ENCODE measurements at regions not wholly inside any gene's neighbourhood (a gene's known extent, or its start where the extent isn't known, plus 50 kb on each side); places are given as distances from the start of the nearest gene placed in this dataset.

DNA sequence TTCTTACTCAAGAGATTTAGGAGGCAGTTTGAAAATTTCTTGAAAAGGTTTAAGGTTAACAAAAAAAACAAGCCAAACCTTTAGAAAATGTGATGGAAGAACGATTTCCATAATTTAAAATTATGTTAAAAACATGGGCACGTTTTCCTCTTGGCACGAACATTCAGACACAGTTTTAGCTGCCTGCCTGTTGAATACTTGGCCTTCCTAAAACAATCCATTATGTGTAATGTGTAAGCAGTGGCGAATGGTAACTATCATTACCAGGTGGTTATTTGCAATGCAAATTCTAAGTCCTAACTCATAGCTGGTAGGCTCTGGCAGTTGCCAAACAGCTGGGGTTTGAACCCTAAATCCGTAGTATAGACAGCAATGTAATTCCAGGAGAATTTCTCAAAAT lies 1425.7 kb upstream of the SLC10A2 start:
- H3K36me3 ChIP-seq (ENCODE audit: insufficient read depth, insufficient read length, low read length), result no peaks in the 10 kb centered on the region
- no peaks in the 10 kb centered on the region for H3K9me3 ChIP-seq (ENCODE audit: insufficient read depth, low read length)
- H3K4me1 ChIP-seq (ENCODE audit: insufficient read depth, insufficient read length), result no peaks in the 10 kb centered on the region
- no peaks in the 10 kb centered on the region for H3K27me3 ChIP-seq (ENCODE audit: insufficient read depth, insufficient read length)
- H3K9ac ChIP-seq (ENCODE audit: insufficient read length, low read depth), result no peak overlapping the region
- no peak for TF ChIP-seq ZNF274 (IDR thresholded peaks at IDR 0.05; ENCODE audit: low read depth, low read length)
- TF ChIP-seq YY1 (IDR thresholded peaks at IDR 0.05; ENCODE audit: insufficient read depth, insufficient read length), result no peak
- TF ChIP-seq SUZ12 (IDR thresholded peaks at IDR 0.05; ENCODE audit: extremely low read depth, insufficient read depth, insufficient read length), result no peak
- no peak for DNase-seq (ENCODE audit: low read depth, low spot score)
- no peak overlapping the region for H3K4me3 ChIP-seq (ENCODE audit: insufficient read length, low read depth)

GRCh38 chr13:104487006-104487405 lies 1420.8 kb upstream of the SLC10A2 start:
- Histone ChIP-seq H3K9me3 (ENCODE audit: insufficient read depth, low read length) (no peaks in the 10 kb centered on the region), H3K4me3 (ENCODE audit: insufficient read length, low read depth) (no peak overlapping the region), H3K36me3 (ENCODE audit: insufficient read depth, insufficient read length, low read length) (no peaks in the 10 kb centered on the region), H3K27me3 (ENCODE audit: insufficient read depth, insufficient read length) (no peaks in the 10 kb centered on the region), H3K9ac (ENCODE audit: insufficient read length, low read depth) (no peak overlapping the region), H3K4me1 (ENCODE audit: insufficient read depth, insufficient read length) (no peaks in the 10 kb centered on the region)
- DNase-seq (ENCODE audit: low read depth, low spot score), result no peak
- TF ChIP-seq YY1 (IDR thresholded peaks at IDR 0.05; ENCODE audit: insufficient read depth, insufficient read length) (no peak), ZNF274 (IDR thresholded peaks at IDR 0.05; ENCODE audit: low read depth, low read length) (no peak), SUZ12 (IDR thresholded peaks at IDR 0.05; ENCODE audit: extremely low read depth, insufficient read depth, insufficient read length) (no peak)

DNA sequence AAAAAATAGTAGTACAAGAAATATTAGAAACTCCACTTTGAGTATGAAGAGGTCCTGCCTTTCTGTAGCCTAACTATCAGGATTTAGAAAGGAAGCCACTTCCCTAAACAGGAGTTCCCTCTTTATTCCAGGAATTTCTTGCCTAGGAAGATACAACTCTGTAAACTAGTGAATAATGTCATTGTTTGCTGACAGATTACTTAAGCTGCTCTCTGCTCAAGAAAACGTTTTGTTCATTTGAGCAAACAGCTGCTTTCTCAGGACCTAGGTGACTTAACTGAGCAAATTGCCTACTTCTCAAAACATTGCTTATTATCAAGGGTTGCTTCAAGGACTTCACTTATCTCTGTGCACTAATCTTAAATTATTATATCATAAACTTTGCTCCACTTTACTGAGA lies 1419.4 kb upstream of the SLC10A2 start:
- DNase-seq (ENCODE audit: low read depth, low spot score), result no peak
- TF ChIP-seq SUZ12 (IDR thresholded peaks at IDR 0.05; ENCODE audit: extremely low read depth, insufficient read depth, insufficient read length) (no peak), ZNF274 (IDR thresholded peaks at IDR 0.05; ENCODE audit: low read depth, low read length) (no peak), YY1 (IDR thresholded peaks at IDR 0.05; ENCODE audit: insufficient read depth, insufficient read length) (no peak)
- Histone ChIP-seq H3K36me3 (ENCODE audit: insufficient read depth, insufficient read length, low read length) (no peaks in the 10 kb centered on the region), H3K9me3 (ENCODE audit: insufficient read depth, low read length) (no peaks in the 10 kb centered on the region), H3K9ac (ENCODE audit: insufficient read length, low read depth) (no peak overlapping the region), H3K4me1 (ENCODE audit: insufficient read depth, insufficient read length) (no peaks in the 10 kb centered on the region), H3K4me3 (ENCODE audit: insufficient read length, low read depth) (no peak overlapping the region), H3K27me3 (ENCODE audit: insufficient read depth, insufficient read length) (no peaks in the 10 kb centered on the region)

DNA sequence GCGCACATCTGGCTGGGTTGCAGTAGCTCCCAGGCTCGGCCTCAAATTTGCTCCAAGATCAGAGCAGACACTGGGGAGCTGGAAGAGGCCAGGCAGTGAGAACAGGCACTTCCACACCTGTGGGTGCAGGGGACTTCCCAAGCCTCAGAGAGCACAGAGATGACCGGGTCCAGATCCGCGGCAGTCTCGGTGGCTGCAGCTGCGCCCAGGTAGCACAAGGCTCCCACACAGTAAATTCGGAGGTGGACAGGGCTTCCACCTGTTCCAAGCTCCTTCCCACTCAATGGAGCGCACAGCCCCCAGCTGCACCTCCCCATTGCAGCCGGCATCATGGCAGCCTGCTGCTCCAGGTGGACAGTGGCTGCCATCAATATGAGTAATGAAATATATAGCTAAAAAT lies 1417.4 kb upstream of the SLC10A2 start:
- TF ChIP-seq SUZ12 (IDR thresholded peaks at IDR 0.05; ENCODE audit: extremely low read depth, insufficient read depth, insufficient read length) (no peak), YY1 (IDR thresholded peaks at IDR 0.05; ENCODE audit: insufficient read depth, insufficient read length) (no peak), ZNF274 (IDR thresholded peaks at IDR 0.05; ENCODE audit: low read depth, low read length) (no peak)
- Histone ChIP-seq H3K9ac (ENCODE audit: insufficient read length, low read depth) (no peak overlapping the region), H3K27me3 (ENCODE audit: insufficient read depth, insufficient read length) (no peaks in the 10 kb centered on the region)

DNA sequence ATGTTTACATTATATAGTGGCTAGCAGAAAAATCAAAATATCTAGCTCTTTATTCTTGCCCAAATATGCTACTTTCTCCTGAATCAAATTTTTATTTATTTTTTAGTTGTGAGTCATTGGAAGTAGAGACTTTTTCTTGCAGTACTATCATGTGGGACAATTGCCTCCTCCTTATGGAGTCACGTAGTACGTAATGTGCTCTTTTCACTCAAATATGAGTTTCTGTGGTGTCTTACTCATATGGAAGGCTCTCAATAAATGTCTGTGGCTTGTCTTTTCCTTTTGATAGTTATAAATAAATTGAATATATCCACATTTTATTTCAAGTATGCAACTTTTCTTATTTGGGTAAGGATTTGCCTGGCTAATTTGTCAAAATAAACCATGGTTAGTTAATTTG lies 1411.0 kb upstream of the SLC10A2 start:
- H3K4me3 ChIP-seq (ENCODE audit: insufficient read length, low read depth), result no peak overlapping the region
- H3K4me1 ChIP-seq (ENCODE audit: insufficient read depth, insufficient read length), result no peaks in the 10 kb centered on the region
- H3K9me3 ChIP-seq (ENCODE audit: insufficient read depth, low read length), result no peaks in the 10 kb centered on the region
- H3K9ac ChIP-seq (ENCODE audit: insufficient read length, low read depth), result no peak overlapping the region
- DNase-seq (ENCODE audit: low read depth, low spot score), result no peak
- TF ChIP-seq SUZ12 (IDR thresholded peaks at IDR 0.05; ENCODE audit: extremely low read depth, insufficient read depth, insufficient read length), result no peak
- no peak for TF ChIP-seq ZNF274 (IDR thresholded peaks at IDR 0.05; ENCODE audit: low read depth, low read length)
- no peak for TF ChIP-seq YY1 (IDR thresholded peaks at IDR 0.05; ENCODE audit: insufficient read depth, insufficient read length)
- H3K36me3 ChIP-seq (ENCODE audit: insufficient read depth, insufficient read length, low read length), result no peaks in the 10 kb centered on the region
- no peaks in the 10 kb centered on the region for H3K27me3 ChIP-seq (ENCODE audit: insufficient read depth, insufficient read length)

More for the DNA sequence above, 1417.4 kb upstream of the SLC10A2 start:
- H3K9me3 ChIP-seq (ENCODE audit: insufficient read depth, low read length), result no peaks in the 10 kb centered on the region
- no peaks in the 10 kb centered on the region for H3K36me3 ChIP-seq (ENCODE audit: insufficient read depth, insufficient read length, low read length)
- no peak for DNase-seq (ENCODE audit: low read depth, low spot score)
- H3K4me3 ChIP-seq (ENCODE audit: insufficient read length, low read depth), result no peak overlapping the region
- no peaks in the 10 kb centered on the region for H3K4me1 ChIP-seq (ENCODE audit: insufficient read depth, insufficient read length)

DNA sequence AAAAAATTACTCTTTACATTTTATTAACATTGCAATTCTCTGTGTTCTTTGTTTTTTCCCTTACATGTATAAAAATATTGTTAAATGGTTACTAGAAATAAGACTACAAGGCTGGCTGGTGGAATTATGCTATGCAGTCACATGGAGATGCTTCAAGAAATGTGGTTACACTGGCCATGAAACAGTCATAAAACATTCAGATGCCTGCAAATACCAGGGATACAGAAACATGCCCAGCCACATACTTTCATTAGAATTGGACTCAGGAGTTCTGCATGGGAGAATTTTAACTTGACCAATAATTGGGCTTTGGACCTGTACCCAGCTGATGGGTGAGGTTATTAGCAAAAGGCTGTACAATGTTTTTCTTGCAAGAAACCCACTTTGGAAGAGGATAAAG lies 1407.7 kb upstream of the SLC10A2 start:
- no peak for DNase-seq (ENCODE audit: low read depth, low spot score)
- H3K9ac ChIP-seq (ENCODE audit: insufficient read length, low read depth), result no peak overlapping the region
- H3K36me3 ChIP-seq (ENCODE audit: insufficient read depth, insufficient read length, low read length), result no peaks in the 10 kb centered on the region
- no peaks in the 10 kb centered on the region for H3K9me3 ChIP-seq (ENCODE audit: insufficient read depth, low read length)
- H3K4me3 ChIP-seq (ENCODE audit: insufficient read length, low read depth), result no peak overlapping the region
- H3K4me1 ChIP-seq (ENCODE audit: insufficient read depth, insufficient read length), result no peaks in the 10 kb centered on the region
- no peaks in the 10 kb centered on the region for H3K27me3 ChIP-seq (ENCODE audit: insufficient read depth, insufficient read length)
- TF ChIP-seq ZNF274 (IDR thresholded peaks at IDR 0.05; ENCODE audit: low read depth, low read length) (no peak), SUZ12 (IDR thresholded peaks at IDR 0.05; ENCODE audit: extremely low read depth, insufficient read depth, insufficient read length) (no peak), YY1 (IDR thresholded peaks at IDR 0.05; ENCODE audit: insufficient read depth, insufficient read length) (no peak)

GRCh38 chr13:104466016-104466415 lies 1399.8 kb upstream of the SLC10A2 start:
- Histone ChIP-seq H3K27me3 (ENCODE audit: insufficient read depth, insufficient read length) (no peaks in the 10 kb centered on the region), H3K36me3 (ENCODE audit: insufficient read depth, insufficient read length, low read length) (no peaks in the 10 kb centered on the region), H3K4me3 (ENCODE audit: insufficient read length, low read depth) (no peak overlapping the region), H3K9ac (ENCODE audit: insufficient read length, low read depth) (no peak overlapping the region), H3K4me1 (ENCODE audit: insufficient read depth, insufficient read length) (no peaks in the 10 kb centered on the region), H3K9me3 (ENCODE audit: insufficient read depth, low read length) (peaks cover 5% of the 10 kb centered on the region; the same call in 1 of the 2 replicates)
- no peak for TF ChIP-seq SUZ12 (IDR thresholded peaks at IDR 0.05; ENCODE audit: extremely low read depth, insufficient read depth, insufficient read length)
- no peak for TF ChIP-seq YY1 (IDR thresholded peaks at IDR 0.05; ENCODE audit: insufficient read depth, insufficient read length)
- no peak for TF ChIP-seq ZNF274 (IDR thresholded peaks at IDR 0.05; ENCODE audit: low read depth, low read length)
- DNase-seq (ENCODE audit: low read depth, low spot score), result no peak
